HEK293 (cell line): ENCODE measurements at regions not wholly inside any gene's neighbourhood (a gene's known extent, or its start where the extent isn't known, plus 50 kb on each side); places are given as distances from the start of the nearest gene placed in this dataset.

Experiments
- CTCF ChIA-PET: fragments of 350-600 bp; formaldehyde crosslinking; extraction: SDS; loops from one replicate; lab custom pipeline; 2021; ENCODE audit warnings: antibody characterized with exemption; lab: Yijun Ruan, JAX
- POLR2A ChIA-PET: fragments of 300-600 bp; formaldehyde crosslinking; extraction: SDS; loops from one replicate; lab custom pipeline; 2020; ENCODE audit warnings: antibody characterized with exemption, inconsistent platforms; lab: Yijun Ruan, JAX
- H3K27ac ChIP-seq: fragments of 200-500 bp; sonication (Bioruptor generic); 2 replicates; pipeline ENCODE4 v1.5.1; 2014; ENCODE audit warnings: low read depth, low read length, control low read depth, inconsistent platforms; ENCODE audit errors: extremely low read depth
- H3K36me3 ChIP-seq, 2 experiments: fragments of 200-500 bp in 1 of 2; sonication (Bioruptor generic) in 1 of 2; 1 replicate in 1 of 2; 2 replicates in 1 of 2; pipeline ENCODE4 v1.5.1; 2014 to 2017; ENCODE audit warnings: inconsistent platforms in 2 of 2, low read length in 2 of 2; ENCODE audit not compliant: control insufficient read depth in 2 of 2, insufficient read depth in 1 of 2
- H3K4me1 ChIP-seq: fragments of 200-500 bp; sonication (Bioruptor generic); 2 replicates; pipeline ENCODE4 v1.5.1; 2014; ENCODE audit warnings: mild to moderate bottlenecking, low read length, inconsistent platforms; ENCODE audit not compliant: control insufficient read depth, insufficient read depth
- H3K4me3 ChIP-seq: 2 replicates; pipeline ENCODE4 v1.5.1; 2011; ENCODE audit warnings: low read depth, mild to moderate bottlenecking, control low read depth, low read length, moderate library complexity
- H3K9me3 ChIP-seq: fragments of 200-500 bp; sonication (Bioruptor generic); 2 replicates; pipeline ENCODE4 v1.5.1; 2014; ENCODE audit warnings: low read depth, low read length, inconsistent platforms; ENCODE audit not compliant: control insufficient read depth, insufficient read depth
- BCL11A ChIP-seq: fragments of 450-650 bp; formaldehyde crosslinking; IDR thresholded peaks from 2 replicates; pipeline ENCODE4 v1.5.1; 2016; ENCODE audit warnings: low read depth, missing biosample characterization, missing genetic modification characterization
- KLF7 ChIP-seq: fragments of 450-650 bp; formaldehyde crosslinking; IDR thresholded peaks from 2 replicates; pipeline ENCODE4 v1.5.1; 2016; ENCODE audit warnings: missing biosample characterization, missing genetic modification characterization, borderline replicate concordance
- KLF8 ChIP-seq: fragments of 450-650 bp; formaldehyde crosslinking; IDR thresholded peaks from 2 replicates; pipeline ENCODE4 v1.5.1; 2016; ENCODE audit warnings: missing biosample characterization, missing genetic modification characterization
- PRDM4 ChIP-seq: fragments of 450-650 bp; formaldehyde crosslinking; IDR thresholded peaks from 2 replicates; pipeline ENCODE4 v1.5.1; 2017; ENCODE audit warnings: missing biosample characterization, missing genetic modification characterization
- SP7 ChIP-seq: fragments of 450-650 bp; formaldehyde crosslinking; IDR thresholded peaks from 2 replicates; pipeline ENCODE4 v1.5.1; 2016; ENCODE audit warnings: missing biosample characterization, missing genetic modification characterization
- ZNF10 ChIP-seq: fragments of 450-650 bp; formaldehyde crosslinking; IDR thresholded peaks from 2 replicates; pipeline ENCODE4 v1.5.1; 2017; ENCODE audit warnings: missing biosample characterization, missing genetic modification characterization
- ZNF16 ChIP-seq: fragments of 450-650 bp; formaldehyde crosslinking; IDR thresholded peaks from 2 replicates; pipeline ENCODE4 v1.5.1; 2016; ENCODE audit warnings: low read depth, missing biosample characterization, missing genetic modification characterization
- ZNF169 ChIP-seq: fragments of 450-650 bp; formaldehyde crosslinking; IDR thresholded peaks from 2 replicates; pipeline ENCODE4 v1.5.1; 2016; ENCODE audit warnings: missing biosample characterization, missing genetic modification characterization
- ZNF324 ChIP-seq: fragments of 450-650 bp; formaldehyde crosslinking; IDR thresholded peaks from 2 replicates; pipeline ENCODE4 v1.5.1; 2016; ENCODE audit warnings: missing biosample characterization, missing genetic modification characterization
- ZNF510 ChIP-seq: fragments of 450-650 bp; formaldehyde crosslinking; IDR thresholded peaks from 2 replicates; pipeline ENCODE4 v1.5.1; 2018; ENCODE audit warnings: mild to moderate bottlenecking, missing genetic modification characterization, missing biosample characterization; ENCODE audit not compliant: insufficient replicate concordance
- ZNF654 ChIP-seq: fragments of 450-650 bp; formaldehyde crosslinking; IDR thresholded peaks from 2 replicates; pipeline ENCODE4 v1.5.1; 2016; ENCODE audit warnings: low read depth, missing biosample characterization, missing genetic modification characterization
- ZNF791 ChIP-seq: fragments of 450-650 bp; formaldehyde crosslinking; IDR thresholded peaks from 2 replicates; pipeline ENCODE4 v1.5.1; 2016; ENCODE audit warnings: missing biosample characterization, missing genetic modification characterization
- ZSCAN16 ChIP-seq: fragments of 450-650 bp; formaldehyde crosslinking; IDR thresholded peaks from 2 replicates; pipeline ENCODE4 v1.5.1; 2016; ENCODE audit warnings: missing biosample characterization, missing genetic modification characterization
- TF ChIP-seq, protein P1 (sequence below): fragments of 450-650 bp; formaldehyde crosslinking; IDR thresholded peaks from 2 replicates; pipeline ENCODE4 v1.5.1; 2016; ENCODE audit warnings: missing biosample characterization, missing genetic modification characterization
- TF ChIP-seq, protein P2 (sequence below): fragments of 450-650 bp; formaldehyde crosslinking; IDR thresholded peaks from 2 replicates; pipeline ENCODE4 v1.5.1; 2016; ENCODE audit warnings: missing biosample characterization, missing genetic modification characterization
- TF ChIP-seq, protein P3 (sequence below): fragments of 450-650 bp; formaldehyde crosslinking; IDR thresholded peaks from 2 replicates; pipeline ENCODE4 v1.5.1; 2016; ENCODE audit warnings: missing biosample characterization, missing genetic modification characterization

DNA sequence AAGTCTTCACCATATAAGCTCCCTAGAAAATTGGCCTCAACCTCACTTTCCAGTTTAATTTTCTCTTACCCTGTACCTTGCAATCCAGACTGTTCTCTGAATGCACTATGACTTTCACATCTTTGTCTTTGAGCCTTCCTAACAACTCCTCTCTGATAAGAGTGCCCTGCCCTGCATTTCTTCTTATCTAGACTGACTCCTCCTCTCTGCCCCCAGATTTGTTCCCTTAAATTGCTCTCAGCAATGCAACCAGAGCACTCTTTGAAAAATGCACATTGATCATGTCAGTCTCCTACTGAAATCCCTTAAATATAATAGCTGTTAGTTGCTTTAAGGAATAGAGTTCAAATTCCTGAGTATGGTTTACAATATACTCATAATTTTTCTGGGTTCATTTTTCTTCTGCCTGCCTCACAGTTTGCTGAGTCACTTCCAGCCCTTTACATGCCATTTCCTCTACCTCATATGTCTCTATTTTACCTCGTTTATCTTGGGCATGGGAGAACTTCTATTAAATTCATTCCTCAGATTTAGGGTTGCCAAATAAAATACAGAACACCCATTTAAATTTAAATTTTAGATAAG lies 582.7 kb upstream of the AADAT start (continued):
- TF ChIP-seq, protein P1, sequence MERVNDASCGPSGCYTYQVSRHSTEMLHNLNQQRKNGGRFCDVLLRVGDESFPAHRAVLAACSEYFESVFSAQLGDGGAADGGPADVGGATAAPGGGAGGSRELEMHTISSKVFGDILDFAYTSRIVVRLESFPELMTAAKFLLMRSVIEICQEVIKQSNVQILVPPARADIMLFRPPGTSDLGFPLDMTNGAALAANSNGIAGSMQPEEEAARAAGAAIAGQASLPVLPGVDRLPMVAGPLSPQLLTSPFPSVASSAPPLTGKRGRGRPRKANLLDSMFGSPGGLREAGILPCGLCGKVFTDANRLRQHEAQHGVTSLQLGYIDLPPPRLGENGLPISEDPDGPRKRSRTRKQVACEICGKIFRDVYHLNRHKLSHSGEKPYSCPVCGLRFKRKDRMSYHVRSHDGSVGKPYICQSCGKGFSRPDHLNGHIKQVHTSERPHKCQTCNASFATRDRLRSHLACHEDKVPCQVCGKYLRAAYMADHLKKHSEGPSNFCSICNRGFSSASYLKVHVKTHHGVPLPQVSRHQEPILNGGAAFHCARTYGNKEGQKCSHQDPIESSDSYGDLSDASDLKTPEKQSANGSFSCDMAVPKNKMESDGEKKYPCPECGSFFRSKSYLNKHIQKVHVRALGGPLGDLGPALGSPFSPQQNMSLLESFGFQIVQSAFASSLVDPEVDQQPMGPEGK (tag by site-specific recombination) = no peak
- TF ChIP-seq KLF8 (tag by site-specific recombination) (no peak), BCL11A (no peak), ZNF324 (tag by site-specific recombination) (no peak), PRDM4 (tag by site-specific recombination) (no peak), ZNF169 (tag by site-specific recombination) (no peak), ZNF510 (tag by site-specific recombination) (no peak), ZNF10 (tag by site-specific recombination) (no peak)

GRCh38 chr4:170671171-170671570 lies 581.4 kb upstream of the AADAT start:
- Histone ChIP-seq H3K9me3 (no peaks in the 10 kb centered on the region), H3K4me1 (no peaks in the 10 kb centered on the region), H3K36me3 (no peaks in the 10 kb centered on the region), H3K27ac (no peak overlapping the region), H3K4me3 (no peak overlapping the region)
- POLR2A ChIA-PET = no interaction called here
- CTCF ChIA-PET = no interaction called here
- no peak for TF ChIP-seq ZNF791 (tag by site-specific recombination)
- TF ChIP-seq, protein P2, sequence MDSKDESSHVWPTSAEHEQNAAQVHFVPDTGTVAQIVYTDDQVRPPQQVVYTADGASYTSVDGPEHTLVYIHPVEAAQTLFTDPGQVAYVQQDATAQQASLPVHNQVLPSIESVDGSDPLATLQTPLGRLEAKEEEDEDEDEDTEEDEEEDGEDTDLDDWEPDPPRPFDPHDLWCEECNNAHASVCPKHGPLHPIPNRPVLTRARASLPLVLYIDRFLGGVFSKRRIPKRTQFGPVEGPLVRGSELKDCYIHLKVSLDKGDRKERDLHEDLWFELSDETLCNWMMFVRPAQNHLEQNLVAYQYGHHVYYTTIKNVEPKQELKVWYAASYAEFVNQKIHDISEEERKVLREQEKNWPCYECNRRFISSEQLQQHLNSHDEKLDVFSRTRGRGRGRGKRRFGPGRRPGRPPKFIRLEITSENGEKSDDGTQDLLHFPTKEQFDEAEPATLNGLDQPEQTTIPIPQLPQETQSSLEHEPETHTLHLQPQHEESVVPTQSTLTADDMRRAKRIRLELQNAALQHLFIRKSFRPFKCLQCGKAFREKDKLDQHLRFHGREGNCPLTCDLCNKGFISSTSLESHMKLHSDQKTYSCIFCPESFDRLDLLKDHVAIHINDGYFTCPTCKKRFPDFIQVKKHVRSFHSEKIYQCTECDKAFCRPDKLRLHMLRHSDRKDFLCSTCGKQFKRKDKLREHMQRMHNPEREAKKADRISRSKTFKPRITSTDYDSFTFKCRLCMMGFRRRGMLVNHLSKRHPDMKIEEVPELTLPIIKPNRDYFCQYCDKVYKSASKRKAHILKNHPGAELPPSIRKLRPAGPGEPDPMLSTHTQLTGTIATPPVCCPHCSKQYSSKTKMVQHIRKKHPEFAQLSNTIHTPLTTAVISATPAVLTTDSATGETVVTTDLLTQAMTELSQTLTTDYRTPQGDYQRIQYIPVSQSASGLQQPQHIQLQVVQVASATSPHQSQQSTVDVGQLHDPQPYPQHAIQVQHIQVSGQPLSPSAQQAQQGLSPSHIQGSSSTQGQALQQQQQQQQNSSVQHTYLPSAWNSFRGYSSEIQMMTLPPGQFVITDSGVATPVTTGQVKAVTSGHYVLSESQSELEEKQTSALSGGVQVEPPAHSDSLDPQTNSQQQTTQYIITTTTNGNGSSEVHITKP (tag by site-specific recombination) = no peak
- no peak for TF ChIP-seq ZNF10 (tag by site-specific recombination)
- TF ChIP-seq PRDM4 (tag by site-specific recombination) = no peak
- TF ChIP-seq, all 188 proteins: peak for 0

- no peaks in the 10 kb centered on the region for H3K36me3 ChIP-seq
- no peak overlapping the region for H3K27ac ChIP-seq
- TF ChIP-seq, protein P3, sequence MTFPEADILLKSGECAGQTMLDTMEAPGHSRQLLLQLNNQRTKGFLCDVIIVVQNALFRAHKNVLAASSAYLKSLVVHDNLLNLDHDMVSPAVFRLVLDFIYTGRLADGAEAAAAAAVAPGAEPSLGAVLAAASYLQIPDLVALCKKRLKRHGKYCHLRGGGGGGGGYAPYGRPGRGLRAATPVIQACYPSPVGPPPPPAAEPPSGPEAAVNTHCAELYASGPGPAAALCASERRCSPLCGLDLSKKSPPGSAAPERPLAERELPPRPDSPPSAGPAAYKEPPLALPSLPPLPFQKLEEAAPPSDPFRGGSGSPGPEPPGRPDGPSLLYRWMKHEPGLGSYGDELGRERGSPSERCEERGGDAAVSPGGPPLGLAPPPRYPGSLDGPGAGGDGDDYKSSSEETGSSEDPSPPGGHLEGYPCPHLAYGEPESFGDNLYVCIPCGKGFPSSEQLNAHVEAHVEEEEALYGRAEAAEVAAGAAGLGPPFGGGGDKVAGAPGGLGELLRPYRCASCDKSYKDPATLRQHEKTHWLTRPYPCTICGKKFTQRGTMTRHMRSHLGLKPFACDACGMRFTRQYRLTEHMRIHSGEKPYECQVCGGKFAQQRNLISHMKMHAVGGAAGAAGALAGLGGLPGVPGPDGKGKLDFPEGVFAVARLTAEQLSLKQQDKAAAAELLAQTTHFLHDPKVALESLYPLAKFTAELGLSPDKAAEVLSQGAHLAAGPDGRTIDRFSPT (tag by site-specific recombination) = no peak
- TF ChIP-seq ZNF16 (tag by site-specific recombination) (no peak), ZNF510 (tag by site-specific recombination) (no peak), ZNF654 (tag by site-specific recombination) (no peak), SP7 (tag by site-specific recombination) (no peak), KLF7 (tag by site-specific recombination) (no peak), ZSCAN16 (tag by site-specific recombination) (no peak)
- POLR2A ChIA-PET = no interaction called here
- CTCF ChIA-PET = no interaction called here
- no peaks in the 10 kb centered on the region for H3K9me3 ChIP-seq
- no peak overlapping the region for H3K4me3 ChIP-seq
- H3K4me1 ChIP-seq = no peaks in the 10 kb centered on the region
Measured at GRCh38 chr4:170667814-170668213, 578.1 kb upstream of the AADAT start.
